Esophagus squamous epithelium (tissue), 4 donors: ENCODE measurements at regions not wholly inside any gene's neighbourhood (a gene's known extent, or its start where the extent isn't known, plus 50 kb on each side); places are given as distances from the start of the nearest gene placed in this dataset.

Experiments
- CTCF ChIP-seq, 6 experiments: fragments of 450-650 bp in 4 of 6; fragments of 200-600 bp in 2 of 6; sonication (generic) in 2 of 6; IDR thresholded peaks; one replicate each; pipeline ENCODE4 v1.5.1; 2016 to 2019; ENCODE audit warnings: antibody characterized with exemption in 6 of 6, mild to moderate bottlenecking in 4 of 6, moderate library complexity in 4 of 6
- POLR2A ChIP-seq, 4 donors: fragments of 450-650 bp; IDR thresholded peaks; one replicate each; pipeline ENCODE4 v1.6.1; 2017; ENCODE audit warnings: antibody characterized with exemption in 4 of 4, mild to moderate bottlenecking in 4 of 4, moderate library complexity in 3 of 4

- no peak for TF ChIP-seq POLR2A (IDR thresholded peaks at IDR 0.05)
- peak; percentile 21 to 81 (median 65) for TF ChIP-seq CTCF (IDR thresholded peaks at IDR 0.05)
Observed at GRCh38 chr14:56422703-56423213, 156.8 kb upstream of the TMEM260 start.
